Right atrium auricular region (tissue), 2 donors: ENCODE measurements at regions not wholly inside any gene's neighbourhood (a gene's known extent, or its start where the extent isn't known, plus 50 kb on each side); places are given as distances from the start of the nearest gene placed in this dataset.

ENCODE experiments used
- DNase-seq: peaks from one replicate; pipeline ENCODE4 v3.0.0-alpha.2; 2019; ENCODE audit warnings: low spot score
- H3K27ac ChIP-seq, 2 donors: fragments of 200-600 bp; sonication (generic); 1 replicate in 1 of 2; 2 replicates in 1 of 2; pipeline ENCODE4 v1.5.1; 2016 to 2019
- H3K27me3 ChIP-seq, 2 donors: fragments of 200-600 bp; sonication (generic); one replicate each; pipeline versions ENCODE4 v1.5.1 to v1.6.0; 2017 to 2019
- H3K36me3 ChIP-seq: fragments of 200-600 bp; sonication (generic); one replicate; pipeline ENCODE4 v1.5.1; 2016
- H3K4me1 ChIP-seq, 2 donors: fragments of 200-600 bp; sonication (generic); one replicate each; pipeline versions ENCODE4 v1.5.1 to v1.6.0; 2017 to 2019
- H3K4me3 ChIP-seq, 2 donors: fragments of 200-600 bp; sonication (generic); 1 replicate in 1 of 2; 2 replicates in 1 of 2; pipeline ENCODE4 v1.5.1; 2017 to 2019; ENCODE audit warnings: mild to moderate bottlenecking in 1 of 2, moderate library complexity in 1 of 2
- H3K9me3 ChIP-seq, 2 donors: fragments of 200-600 bp; sonication (generic); one replicate each; pipeline ENCODE4 v1.5.1; 2019
- CTCF ChIP-seq, 2 donors: fragments of 200-600 bp; sonication (generic); IDR thresholded peaks; one replicate each; pipeline ENCODE4 v1.5.1; 2019; ENCODE audit warnings: antibody characterized with exemption in 2 of 2

GRCh38 chrX:122245175-122245574 lies 938.9 kb upstream of the GRIA3 start:
- H3K27ac ChIP-seq: no peak overlapping the region
- no peak for TF ChIP-seq CTCF (IDR thresholded peaks at IDR 0.05)
- no peaks in the 10 kb centered on the region for H3K4me1 ChIP-seq
- no peak overlapping the region for H3K4me3 ChIP-seq
- DNase-seq: no peak
- peaks cover 0 to 5% of the 10 kb centered on the region in 2 donors for H3K9me3 ChIP-seq
- H3K36me3 ChIP-seq: no peaks in the 10 kb centered on the region
- H3K27me3 ChIP-seq: no peaks in the 10 kb centered on the region

- DNase-seq: no peak
- no peak for TF ChIP-seq CTCF (IDR thresholded peaks at IDR 0.05)
- Histone ChIP-seq H3K27ac (no peak overlapping the region), H3K36me3 (no peaks in the 10 kb centered on the region), H3K4me1 (no peaks in the 10 kb centered on the region), H3K9me3 (peaks cover 0 to 5% of the 10 kb centered on the region in 2 donors), H3K4me3 (no peak overlapping the region), H3K27me3 (no peaks in the 10 kb centered on the region)
Measured at GRCh38 chrX:122245943-122246342, 938.1 kb upstream of the GRIA3 start.

GRCh38 chrX:122246937-122247336 lies 937.1 kb upstream of the GRIA3 start:
- Histone ChIP-seq H3K36me3 (no peaks in the 10 kb centered on the region), H3K4me1 (no peaks in the 10 kb centered on the region), H3K27ac (no peak overlapping the region), H3K4me3 (no peak overlapping the region), H3K27me3 (no peaks in the 10 kb centered on the region), H3K9me3 (peaks cover 0 to under 1% of the 10 kb centered on the region in 2 donors)
- no peak for DNase-seq
- TF ChIP-seq CTCF (IDR thresholded peaks at IDR 0.05): no peak

GRCh38 chrX:122248681-122249080 lies 935.4 kb upstream of the GRIA3 start:
- Histone ChIP-seq H3K27me3 (no peaks in the 10 kb centered on the region), H3K9me3 (no peaks in the 10 kb centered on the region), H3K36me3 (no peaks in the 10 kb centered on the region), H3K4me3 (no peak overlapping the region), H3K27ac (no peak overlapping the region), H3K4me1 (no peaks in the 10 kb centered on the region)
- no peak for TF ChIP-seq CTCF (IDR thresholded peaks at IDR 0.05)
- DNase-seq: no peak

GRCh38 chrX:122252454-122252853 lies 931.6 kb upstream of the GRIA3 start:
- no peak for DNase-seq
- no peak for TF ChIP-seq CTCF (IDR thresholded peaks at IDR 0.05)
- no peaks in the 10 kb centered on the region for H3K36me3 ChIP-seq
- no peaks in the 10 kb centered on the region for H3K4me1 ChIP-seq
- no peak overlapping the region for H3K4me3 ChIP-seq
- no peaks in the 10 kb centered on the region for H3K9me3 ChIP-seq
- H3K27ac ChIP-seq: no peak overlapping the region
- H3K27me3 ChIP-seq: no peaks in the 10 kb centered on the region

GRCh38 chrX:122268353-122268752 lies 915.7 kb upstream of the GRIA3 start:
- H3K36me3 ChIP-seq: no peaks in the 10 kb centered on the region
- no peaks in the 10 kb centered on the region for H3K27me3 ChIP-seq
- no peaks in the 10 kb centered on the region for H3K4me1 ChIP-seq
- no peak overlapping the region for H3K27ac ChIP-seq
- no peak for TF ChIP-seq CTCF (IDR thresholded peaks at IDR 0.05)
- no peak for DNase-seq
- no peaks in the 10 kb centered on the region for H3K9me3 ChIP-seq
- no peak overlapping the region for H3K4me3 ChIP-seq
